ENCODE measurements at regions not wholly inside any gene's neighbourhood (a gene's known extent, or its start where the extent isn't known, plus 50 kb on each side); places are given as distances from the start of the nearest gene placed in this dataset.

DNA sequence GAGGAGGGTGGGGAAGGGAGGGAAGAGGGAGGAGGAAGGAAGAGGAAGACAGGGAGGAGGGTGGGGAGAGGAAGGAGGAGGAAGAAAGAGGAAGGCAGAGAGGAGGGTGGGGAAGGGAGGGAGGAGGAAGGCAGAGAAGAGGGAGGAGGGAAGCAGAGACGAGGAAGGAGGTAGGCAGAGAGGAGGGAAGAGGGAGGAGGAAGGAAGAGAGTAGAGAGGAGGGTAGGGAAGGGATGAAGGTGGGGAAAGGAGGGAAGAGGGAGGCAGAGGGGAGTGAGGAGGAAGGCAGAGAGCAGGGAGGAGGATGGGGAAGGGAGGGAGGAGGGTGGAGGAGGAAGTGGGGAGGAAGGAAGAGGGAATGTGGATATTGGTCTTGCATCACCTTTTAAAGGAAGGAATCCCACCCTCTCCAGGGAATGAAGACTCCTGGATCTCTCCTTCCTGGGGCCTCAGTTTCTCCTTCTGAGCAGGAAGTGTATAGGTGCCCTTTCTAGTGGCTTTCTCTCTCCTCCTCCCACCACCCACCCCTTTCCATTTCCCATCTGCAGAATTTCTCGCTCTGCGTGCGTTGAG, 188.9 kb upstream of the ZNF618 start:
- H3K9ac ChIP-seq (ENCODE audit: low read depth, low read length, poor library complexity, severe bottlenecking), result no peak overlapping the region
- no peaks in the 10 kb centered on the region for H3K79me2 ChIP-seq (ENCODE audit: insufficient read depth, low read length)
- no peaks in the 10 kb centered on the region for H3K27me3 ChIP-seq (ENCODE audit: insufficient read depth, low read length, poor library complexity, severe bottlenecking)
- no peaks in the 10 kb centered on the region for H4K20me1 ChIP-seq (ENCODE audit: insufficient read depth, low read length, poor library complexity, severe bottlenecking)
- no peaks in the 10 kb centered on the region for H3K9me2 ChIP-seq (replicated peaks; ENCODE audit: low read depth, low read length)
- H3K9me3 ChIP-seq (ENCODE audit: insufficient read depth, low read depth, low read length), result no peaks in the 10 kb centered on the region
- no peak overlapping the region for H3K4me3 ChIP-seq (ENCODE audit: low read length, poor library complexity, severe bottlenecking)
- H3K4me1 ChIP-seq (ENCODE audit: insufficient read depth, low read length, poor library complexity, severe bottlenecking), result no peaks in the 10 kb centered on the region
- no peaks in the 10 kb centered on the region for H3F3A ChIP-seq (ENCODE audit: low read depth)
- no peak overlapping the region for H2AFZ ChIP-seq (ENCODE audit: low read length)
- H3K4me2 ChIP-seq (ENCODE audit: low read depth, low read length, poor library complexity, severe bottlenecking), result no peak overlapping the region
- TF ChIP-seq, protein P1, sequence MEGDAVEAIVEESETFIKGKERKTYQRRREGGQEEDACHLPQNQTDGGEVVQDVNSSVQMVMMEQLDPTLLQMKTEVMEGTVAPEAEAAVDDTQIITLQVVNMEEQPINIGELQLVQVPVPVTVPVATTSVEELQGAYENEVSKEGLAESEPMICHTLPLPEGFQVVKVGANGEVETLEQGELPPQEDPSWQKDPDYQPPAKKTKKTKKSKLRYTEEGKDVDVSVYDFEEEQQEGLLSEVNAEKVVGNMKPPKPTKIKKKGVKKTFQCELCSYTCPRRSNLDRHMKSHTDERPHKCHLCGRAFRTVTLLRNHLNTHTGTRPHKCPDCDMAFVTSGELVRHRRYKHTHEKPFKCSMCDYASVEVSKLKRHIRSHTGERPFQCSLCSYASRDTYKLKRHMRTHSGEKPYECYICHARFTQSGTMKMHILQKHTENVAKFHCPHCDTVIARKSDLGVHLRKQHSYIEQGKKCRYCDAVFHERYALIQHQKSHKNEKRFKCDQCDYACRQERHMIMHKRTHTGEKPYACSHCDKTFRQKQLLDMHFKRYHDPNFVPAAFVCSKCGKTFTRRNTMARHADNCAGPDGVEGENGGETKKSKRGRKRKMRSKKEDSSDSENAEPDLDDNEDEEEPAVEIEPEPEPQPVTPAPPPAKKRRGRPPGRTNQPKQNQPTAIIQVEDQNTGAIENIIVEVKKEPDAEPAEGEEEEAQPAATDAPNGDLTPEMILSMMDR (conservative IDR thresholded peaks at IDR 0.05; ENCODE audit: low read length), result no peak
- no peak for TF ChIP-seq EZH2phosphoT487 (IDR thresholded peaks at IDR 0.05; ENCODE audit: borderline replicate concordance)
- no peaks in the 10 kb centered on the region for H3K36me3 ChIP-seq (ENCODE audit: insufficient read depth, low read length)

GRCh38 chr9:113687680-113688371, 188.3 kb upstream of the ZNF618 start:
- Histone ChIP-seq H4K20me1 (ENCODE audit: insufficient read depth, low read length, poor library complexity, severe bottlenecking) (no peaks in the 10 kb centered on the region), H3K79me2 (ENCODE audit: insufficient read depth, low read length) (no peaks in the 10 kb centered on the region), H3K9ac (ENCODE audit: low read depth, low read length, poor library complexity, severe bottlenecking) (no peak overlapping the region), H3K4me1 (ENCODE audit: insufficient read depth, low read length, poor library complexity, severe bottlenecking) (no peaks in the 10 kb centered on the region), H3K4me2 (ENCODE audit: low read depth, low read length, poor library complexity, severe bottlenecking) (no peak overlapping the region), H3K9me3 (ENCODE audit: insufficient read depth, low read depth, low read length) (no peaks in the 10 kb centered on the region), H3K27me3 (ENCODE audit: insufficient read depth, low read length, poor library complexity, severe bottlenecking) (no peaks in the 10 kb centered on the region), H3K9me2 (replicated peaks; ENCODE audit: low read depth, low read length) (no peaks in the 10 kb centered on the region), H3K4me3 (ENCODE audit: low read length, poor library complexity, severe bottlenecking) (no peak overlapping the region), H2AFZ (ENCODE audit: low read length) (no peak overlapping the region), H3F3A (ENCODE audit: low read depth) (no peaks in the 10 kb centered on the region), H3K36me3 (ENCODE audit: insufficient read depth, low read length) (no peaks in the 10 kb centered on the region)
- TF ChIP-seq EZH2phosphoT487 (IDR thresholded peaks at IDR 0.05; ENCODE audit: borderline replicate concordance), result no peak
- TF ChIP-seq, protein P1 (conservative IDR thresholded peaks at IDR 0.05; ENCODE audit: low read length), result no peak

- H3K9ac ChIP-seq (ENCODE audit: low read depth, low read length, poor library complexity, severe bottlenecking), result no peak overlapping the region
- no peaks in the 10 kb centered on the region for H3F3A ChIP-seq (ENCODE audit: low read depth)
- no peaks in the 10 kb centered on the region for H3K9me3 ChIP-seq (ENCODE audit: insufficient read depth, low read depth, low read length)
- H2AFZ ChIP-seq (ENCODE audit: low read length), result peak overlapping the region; percentile 42; the same call in 1 of the 2 replicates
- no peaks in the 10 kb centered on the region for H3K36me3 ChIP-seq (ENCODE audit: insufficient read depth, low read length)
- H3K4me1 ChIP-seq (ENCODE audit: insufficient read depth, low read length, poor library complexity, severe bottlenecking), result peaks cover 5% of the 10 kb centered on the region
- TF ChIP-seq, protein P1 (conservative IDR thresholded peaks at IDR 0.05; ENCODE audit: low read length), result no peak
- no peak for TF ChIP-seq EZH2phosphoT487 (IDR thresholded peaks at IDR 0.05; ENCODE audit: borderline replicate concordance)
- H3K4me3 ChIP-seq (ENCODE audit: low read length, poor library complexity, severe bottlenecking), result no peak overlapping the region
- H3K79me2 ChIP-seq (ENCODE audit: insufficient read depth, low read length), result no peaks in the 10 kb centered on the region
- no peaks in the 10 kb centered on the region for H4K20me1 ChIP-seq (ENCODE audit: insufficient read depth, low read length, poor library complexity, severe bottlenecking)
- peaks cover 12% of the 10 kb centered on the region for H3K27me3 ChIP-seq (ENCODE audit: insufficient read depth, low read length, poor library complexity, severe bottlenecking)
- H3K4me2 ChIP-seq (ENCODE audit: low read depth, low read length, poor library complexity, severe bottlenecking), result no peak overlapping the region
- H3K9me2 ChIP-seq (replicated peaks; ENCODE audit: low read depth, low read length), result no peaks in the 10 kb centered on the region
Measured at GRCh38 chr9:113690055-113690740, 185.9 kb upstream of the ZNF618 start.
